SH-SY5Y (cell line): ENCODE measurements at regions not wholly inside any gene's neighbourhood (a gene's known extent, or its start where the extent isn't known, plus 50 kb on each side); places are given as distances from the start of the nearest gene placed in this dataset.

Experiments
- GATA2 ChIP-seq: IDR thresholded peaks from 2 replicates; pipeline ENCODE4 v1.6.1; 2011; ENCODE audit warnings: mild to moderate bottlenecking, low read depth, low read length
- GATA3 ChIP-seq: IDR thresholded peaks from 2 replicates; pipeline ENCODE4 v1.6.1; 2011; ENCODE audit warnings: low read depth, mild to moderate bottlenecking, low read length, moderate library complexity

- TF ChIP-seq GATA3 (no peak), GATA2 (no peak)
Observed at GRCh38 chr11:127247261-127247851, 246.8 kb upstream of the KIRREL3 start.
